Gastrocnemius medialis (tissue), 4 donors: ENCODE measurements at regions not wholly inside any gene's neighbourhood (a gene's known extent, or its start where the extent isn't known, plus 50 kb on each side); places are given as distances from the start of the nearest gene placed in this dataset.

Experiments used
- ATAC-seq, 2 donors: fragments of 150-250 bp; one replicate each; pipeline ENCODE4 v1.9.1; 2016
- DNase-seq, 2 donors: peaks; one replicate each; pipeline ENCODE4 v3.0.0-alpha.2; 2019
- H3K27ac ChIP-seq, 4 donors: fragments of 200-600 bp; sonication (generic); 1 replicate in 1 of 4; 2 replicates in 3 of 4; pipeline ENCODE4 v1.5.1; 2016 to 2018; ENCODE audit warnings: mild to moderate bottlenecking in 2 of 4, moderate library complexity in 1 of 4
- H3K27me3 ChIP-seq, 3 donors: fragments of 200-600 bp; sonication (generic) in 2 of 3; 1 replicate in 1 of 3; 2 replicates in 2 of 3; pipeline versions ENCODE4 v1.5.1 to v1.6.0; 2016 to 2019; ENCODE audit warnings: mild to moderate bottlenecking in 1 of 3, moderate library complexity in 1 of 3
- H3K36me3 ChIP-seq, 2 donors: fragments of 200-600 bp; sonication (generic) in 1 of 2; one replicate each; pipeline ENCODE4 v1.5.1; 2017 to 2018
- H3K4me1 ChIP-seq, 2 donors: fragments of 200-600 bp; sonication (generic) in 1 of 2; one replicate each; pipeline ENCODE4 v1.5.1; 2016 to 2017; ENCODE audit warnings: mild to moderate bottlenecking in 2 of 2
- H3K4me3 ChIP-seq, 4 donors: fragments of 200-600 bp; sonication (generic) in 3 of 4; 1 replicate in 1 of 4; 2 replicates in 3 of 4; pipeline ENCODE4 v1.5.1; 2016 to 2019; ENCODE audit warnings: mild to moderate bottlenecking in 2 of 4
- H3K9me3 ChIP-seq, 3 donors: fragments of 200-600 bp; sonication (generic) in 2 of 3; 1 replicate in 1 of 3; 2 replicates in 2 of 3; pipeline ENCODE4 v1.5.1; 2016 to 2019
- POLR2A ChIP-seq, 2 donors: fragments of 450-650 bp; IDR thresholded peaks; one replicate each; pipeline ENCODE4 v1.6.1; 2017; ENCODE audit warnings: antibody characterized with exemption in 2 of 2, mild to moderate bottlenecking in 2 of 2, moderate library complexity in 2 of 2
- in situ Hi-C, 4 donors: fragments of 200-750 bp; cut with MboI; loops; one replicate each; pipeline versions ENCODE4 v1.15.0 to v1.8.0; 2017; ENCODE audit warnings: low sequenced_read_pairs in 4 of 4
- intact Hi-C: fragments of 100-400 bp; cut with DNase I; formaldehyde crosslinking; loops from one replicate; pipeline ENCODE4 v1.15.1; 2023; ENCODE audit warnings: low total_unique reads
- TF ChIP-seq, protein P1 (sequence below), 5 experiments: fragments of 450-650 bp in 3 of 5; fragments of 200-600 bp in 2 of 5; sonication (generic) in 2 of 5; IDR thresholded peaks in 4 of 5; conservative IDR thresholded peaks in 1 of 5; 1 replicate in 4 of 5; 2 replicates in 1 of 5; pipeline ENCODE4 v1.5.1; 2016 to 2019; ENCODE audit warnings: antibody characterized with exemption in 5 of 5, mild to moderate bottlenecking in 3 of 5, moderate library complexity in 3 of 5

DNA sequence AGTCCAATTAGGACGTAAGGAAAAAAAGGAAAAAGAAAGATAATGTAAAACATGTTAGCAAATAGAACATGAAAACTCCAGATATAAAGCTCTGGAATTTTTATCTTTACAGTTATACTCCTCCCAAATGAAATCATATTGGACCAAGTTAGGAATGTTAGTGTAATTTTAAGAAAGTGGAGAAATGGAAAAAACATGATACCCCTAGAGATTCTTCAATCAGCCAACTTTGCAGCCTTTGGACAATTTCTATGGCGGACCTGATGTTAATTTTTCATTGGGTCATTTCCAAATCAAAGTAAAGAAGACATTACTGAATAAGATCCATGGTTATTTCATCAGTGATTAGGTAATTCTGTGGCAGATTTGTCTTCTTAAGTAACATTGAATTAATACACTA lies 748.7 kb downstream of the RFPL4B start:
- no peak for DNase-seq
- intact Hi-C loops = no loop called here
- H3K9me3 ChIP-seq = no peaks in the 10 kb centered on the region
- no peaks in the 10 kb centered on the region for H3K36me3 ChIP-seq
- no peak for TF ChIP-seq POLR2A (IDR thresholded peaks at IDR 0.05)
- TF ChIP-seq, protein P1, sequence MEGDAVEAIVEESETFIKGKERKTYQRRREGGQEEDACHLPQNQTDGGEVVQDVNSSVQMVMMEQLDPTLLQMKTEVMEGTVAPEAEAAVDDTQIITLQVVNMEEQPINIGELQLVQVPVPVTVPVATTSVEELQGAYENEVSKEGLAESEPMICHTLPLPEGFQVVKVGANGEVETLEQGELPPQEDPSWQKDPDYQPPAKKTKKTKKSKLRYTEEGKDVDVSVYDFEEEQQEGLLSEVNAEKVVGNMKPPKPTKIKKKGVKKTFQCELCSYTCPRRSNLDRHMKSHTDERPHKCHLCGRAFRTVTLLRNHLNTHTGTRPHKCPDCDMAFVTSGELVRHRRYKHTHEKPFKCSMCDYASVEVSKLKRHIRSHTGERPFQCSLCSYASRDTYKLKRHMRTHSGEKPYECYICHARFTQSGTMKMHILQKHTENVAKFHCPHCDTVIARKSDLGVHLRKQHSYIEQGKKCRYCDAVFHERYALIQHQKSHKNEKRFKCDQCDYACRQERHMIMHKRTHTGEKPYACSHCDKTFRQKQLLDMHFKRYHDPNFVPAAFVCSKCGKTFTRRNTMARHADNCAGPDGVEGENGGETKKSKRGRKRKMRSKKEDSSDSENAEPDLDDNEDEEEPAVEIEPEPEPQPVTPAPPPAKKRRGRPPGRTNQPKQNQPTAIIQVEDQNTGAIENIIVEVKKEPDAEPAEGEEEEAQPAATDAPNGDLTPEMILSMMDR (IDR thresholded peaks at IDR 0.05 in 4 of 5, conservative IDR thresholded peaks at IDR 0.05 in 1 of 5) = no peak
- no peaks in the 10 kb centered on the region for H3K4me1 ChIP-seq
- H3K4me3 ChIP-seq = no peak overlapping the region
- in situ Hi-C loops = no loop called here
- H3K27me3 ChIP-seq = no peaks in the 10 kb centered on the region
- ATAC-seq = no peak
- H3K27ac ChIP-seq = no peak overlapping the region

DNA sequence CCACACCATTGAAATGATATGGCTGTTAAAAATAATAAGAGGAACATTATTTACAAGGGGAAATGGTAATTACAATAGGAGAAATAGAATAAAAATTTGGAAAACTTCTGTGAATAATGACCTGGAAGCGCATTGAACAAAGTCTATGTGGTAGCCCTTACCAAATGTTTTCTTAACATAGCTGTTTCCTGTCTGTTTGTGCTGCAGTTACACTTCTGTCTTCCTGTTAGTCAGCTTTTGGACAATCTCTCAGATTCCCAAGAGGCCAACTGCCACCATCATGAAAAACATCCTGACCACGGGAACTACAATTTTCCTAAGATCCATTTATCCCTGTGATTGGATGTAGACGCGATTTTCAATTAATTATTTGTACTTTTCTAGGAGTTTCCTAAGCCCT lies 754.4 kb upstream of the MARCKS start:
- DNase-seq = no peak
- Histone ChIP-seq H3K27ac (no peak overlapping the region), H3K4me3 (no peak overlapping the region), H3K9me3 (no peaks in the 10 kb centered on the region), H3K36me3 (no peaks in the 10 kb centered on the region), H3K27me3 (no peaks in the 10 kb centered on the region), H3K4me1 (peaks cover 0 to 8% of the 10 kb centered on the region in 2 donors)
- in situ Hi-C loops (no loop called here), intact Hi-C loops (no loop called here)
- no peak for TF ChIP-seq POLR2A (IDR thresholded peaks at IDR 0.05)
- TF ChIP-seq, protein P1 (IDR thresholded peaks at IDR 0.05 in 4 of 5, conservative IDR thresholded peaks at IDR 0.05 in 1 of 5) = no peak
- no peak for ATAC-seq

DNA sequence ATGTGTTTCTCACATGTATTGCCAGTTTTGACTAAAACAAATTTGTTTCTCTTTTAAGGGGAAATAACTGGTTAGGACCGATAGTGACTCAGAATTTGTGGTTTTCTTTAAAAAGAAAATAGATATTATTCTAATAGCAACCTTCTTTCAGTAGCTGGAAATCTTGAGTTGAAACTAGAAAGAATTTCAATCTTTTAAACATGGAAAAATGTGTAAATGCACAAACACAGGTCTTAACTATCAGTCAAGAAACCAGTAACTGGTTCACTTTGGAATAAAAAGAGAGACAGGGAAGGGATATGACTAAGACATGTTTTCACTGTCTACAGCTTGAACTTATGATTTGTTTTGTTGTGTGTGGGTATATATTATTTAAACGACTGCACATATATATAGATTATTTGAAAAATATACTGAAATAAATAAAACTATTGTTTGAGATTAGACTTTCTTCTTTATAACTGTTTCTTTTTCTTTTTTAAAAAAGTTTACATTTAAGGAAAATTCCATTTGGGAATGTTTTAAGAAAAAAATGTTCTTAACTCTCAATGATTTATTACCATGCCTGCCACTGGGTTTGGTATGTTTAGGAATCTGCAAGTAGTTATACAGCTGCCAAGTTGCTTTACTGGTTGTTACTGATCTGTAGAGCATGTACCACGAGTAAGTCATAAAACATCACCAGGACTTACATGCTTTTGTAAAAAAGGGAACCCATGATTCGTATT lies 753.3 kb upstream of the MARCKS start:
- Histone ChIP-seq H3K36me3 (no peaks in the 10 kb centered on the region), H3K4me3 (no peak overlapping the region), H3K4me1 (peaks cover 0 to 8% of the 10 kb centered on the region in 2 donors), H3K9me3 (no peaks in the 10 kb centered on the region), H3K27ac (no peak overlapping the region), H3K27me3 (no peaks in the 10 kb centered on the region)
- intact Hi-C loops (no loop called here), in situ Hi-C loops (no loop called here)
- DNase-seq (no peak), ATAC-seq (no peak)
- TF ChIP-seq POLR2A (IDR thresholded peaks at IDR 0.05) = no peak
- TF ChIP-seq, protein P1 (IDR thresholded peaks at IDR 0.05 in 4 of 5, conservative IDR thresholded peaks at IDR 0.05 in 1 of 5) = no peak

DNA sequence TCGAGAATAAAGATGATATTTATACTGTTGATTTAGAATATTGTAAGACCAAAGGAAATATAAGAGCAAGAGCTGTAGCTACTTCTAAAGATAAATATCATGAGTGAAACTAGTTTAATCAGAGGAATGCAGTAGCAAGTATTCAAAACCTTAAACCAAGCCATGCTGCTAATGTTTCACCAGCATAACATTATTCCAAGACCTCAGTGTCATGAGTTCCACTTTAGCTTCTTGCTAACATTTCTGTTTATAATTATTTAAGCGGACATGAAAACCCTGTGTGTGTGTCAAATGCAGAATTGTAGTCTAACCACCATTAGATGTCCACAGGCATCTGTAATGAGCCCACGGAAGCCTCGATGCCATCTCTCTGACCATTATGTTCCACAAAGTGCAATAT lies 752.6 kb upstream of the MARCKS start:
- Histone ChIP-seq H3K9me3 (no peaks in the 10 kb centered on the region), H3K27me3 (no peaks in the 10 kb centered on the region), H3K36me3 (no peaks in the 10 kb centered on the region), H3K4me3 (no peak overlapping the region), H3K4me1 (peaks cover 0 to 8% of the 10 kb centered on the region in 2 donors), H3K27ac (no peak overlapping the region)
- TF ChIP-seq, protein P1 (IDR thresholded peaks at IDR 0.05 in 4 of 5, conservative IDR thresholded peaks at IDR 0.05 in 1 of 5) = no peak
- TF ChIP-seq POLR2A (IDR thresholded peaks at IDR 0.05) = no peak
- ATAC-seq = no peak
- in situ Hi-C loops = no loop called here
- DNase-seq = no peak
- intact Hi-C loops = no loop called here

DNA sequence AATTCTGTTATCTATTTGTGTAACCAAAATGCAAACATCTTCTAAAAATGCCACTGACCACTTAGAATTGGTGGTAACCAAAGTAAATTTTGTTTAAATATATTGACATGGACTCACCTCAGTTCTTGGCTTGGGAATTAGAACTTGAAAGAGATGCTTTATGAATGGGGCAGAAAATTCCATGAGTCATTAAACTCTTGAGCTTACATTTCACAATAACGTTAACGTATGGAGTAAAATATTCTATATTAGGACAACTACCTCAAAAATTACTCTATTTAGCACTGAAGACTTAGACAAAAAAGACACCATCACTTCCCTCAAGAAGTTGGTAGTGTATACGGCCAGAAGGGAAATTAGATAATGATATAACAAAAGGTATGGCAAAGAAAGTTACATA lies 752.2 kb upstream of the MARCKS start:
- Histone ChIP-seq H3K9me3 (no peaks in the 10 kb centered on the region), H3K4me1 (peaks cover 0 to 8% of the 10 kb centered on the region in 2 donors), H3K4me3 (no peak overlapping the region), H3K27ac (no peak overlapping the region), H3K36me3 (no peaks in the 10 kb centered on the region), H3K27me3 (no peaks in the 10 kb centered on the region)
- ATAC-seq = no peak
- intact Hi-C loops (no loop called here), in situ Hi-C loops (no loop called here)
- no peak for TF ChIP-seq POLR2A (IDR thresholded peaks at IDR 0.05)
- TF ChIP-seq, protein P1 (IDR thresholded peaks at IDR 0.05 in 4 of 5, conservative IDR thresholded peaks at IDR 0.05 in 1 of 5) = no peak
- DNase-seq = no peak
